K562 (cell line): ENCODE measurements at regions not wholly inside any gene's neighbourhood (a gene's known extent, or its start where the extent isn't known, plus 50 kb on each side); places are given as distances from the start of the nearest gene placed in this dataset.

Source experiments
- ARID4B ChIP-seq: sonication (generic); formaldehyde crosslinking; IDR thresholded peaks from 2 replicates; pipeline ENCODE4 v1.8.0; 2022; ENCODE audit warnings: mild to moderate bottlenecking, missing genetic modification reagents
- CREB3 ChIP-seq: fragments of 450-650 bp; conservative IDR thresholded peaks from 2 replicates; pipeline ENCODE4 v1.6.1; 2016; ENCODE audit warnings: missing genetic modification characterization, low read depth, mild to moderate bottlenecking, missing compliant biosample characterization, moderate library complexity
- ELK3 ChIP-seq: fragments of 450-650 bp; formaldehyde crosslinking; IDR thresholded peaks from 2 replicates; pipeline ENCODE4 v1.4.0; 2020; ENCODE audit warnings: mild to moderate bottlenecking
- JUND ChIP-seq, 2 experiments: IDR thresholded peaks; 2 replicates in 1 of 2; 3 replicates in 1 of 2; pipeline ENCODE4 v1.6.1; 2011; ENCODE audit warnings: borderline replicate concordance in 2 of 2, low read depth in 2 of 2, low read length in 2 of 2, improper control_type of control experiment in 1 of 2, missing biosample characterization in 1 of 2, missing genetic modification characterization in 1 of 2, missing genetic modification reagents in 1 of 2
- NELFE ChIP-seq: IDR thresholded peaks from 2 replicates; pipeline ENCODE4 v1.6.1; 2011; ENCODE audit warnings: mild to moderate bottlenecking; ENCODE audit not compliant: insufficient read depth, insufficient read length
- NR2F6 ChIP-seq: fragments of 450-650 bp; formaldehyde crosslinking; IDR thresholded peaks from 2 replicates; pipeline ENCODE4 v1.4.0; 2020; ENCODE audit warnings: mild to moderate bottlenecking
- SIN3A ChIP-seq, 2 experiments: fragments of 150-350 bp in 1 of 2; IDR thresholded peaks; 2 replicates each; pipeline ENCODE4 v1.6.1; 2011 to 2016; ENCODE audit warnings: borderline replicate concordance in 2 of 2, low read depth in 2 of 2, low read length in 2 of 2, mild to moderate bottlenecking in 2 of 2, moderate library complexity in 2 of 2; ENCODE audit not compliant: control insufficient read depth in 1 of 2
- ZNF133 ChIP-seq: fragments of 250-450 bp; sonication (Bioruptor Pico); IDR thresholded peaks from 2 replicates; pipeline ENCODE4 v1.4.0; 2020; ENCODE audit warnings: mild to moderate bottlenecking
- TF ChIP-seq, protein P1 (sequence below): fragments of 250-450 bp; sonication (Bioruptor Pico); IDR thresholded peaks from 2 replicates; pipeline ENCODE4 v1.8.0; 2022; ENCODE audit warnings: moderate library complexity, mild to moderate bottlenecking, inconsistent platforms
- TF ChIP-seq, protein P2 (sequence below), 2 experiments: fragments of 450-650 bp; IDR thresholded peaks; 2 replicates each; pipeline ENCODE4 v1.6.1; 2016
- TF ChIP-seq, protein P3 (sequence below): sonication (generic); formaldehyde crosslinking; IDR thresholded peaks from 2 replicates; pipeline ENCODE4 v1.4.0; 2020; ENCODE audit warnings: mild to moderate bottlenecking, missing genetic modification reagents
- TF ChIP-seq, protein P4 (sequence below): sonication (generic); formaldehyde crosslinking; IDR thresholded peaks from 2 replicates; pipeline ENCODE4 v1.9.0; 2022; ENCODE audit warnings: mild to moderate bottlenecking, missing genetic modification reagents

- TF ChIP-seq ARID4B (CRISPR knock-in tag), result no peak
- TF ChIP-seq JUND (IDR thresholded peaks at IDR 0.05; ENCODE audit: borderline replicate concordance, low read depth, low read length), result no peak
- no peak for TF ChIP-seq JUND (tag; IDR thresholded peaks at IDR 0.05; ENCODE audit: borderline replicate concordance, low read depth, low read length)
- TF ChIP-seq, protein P1, sequence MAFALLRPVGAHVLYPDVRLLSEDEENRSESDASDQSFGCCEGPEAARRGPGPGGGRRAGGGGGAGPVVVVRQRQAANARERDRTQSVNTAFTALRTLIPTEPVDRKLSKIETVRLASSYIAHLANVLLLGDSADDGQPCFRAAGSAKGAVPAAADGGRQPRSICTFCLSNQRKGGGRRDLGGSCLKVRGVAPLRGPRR (CRISPR knock-in tag), result no peak
- TF ChIP-seq NR2F6 (CRISPR knock-in tag), result no peak
- TF ChIP-seq ZNF133 (CRISPR knock-in tag), result no peak
- TF ChIP-seq SIN3A (IDR thresholded peaks at IDR 0.05; ENCODE audit: borderline replicate concordance in 2 of 2, control insufficient read depth in 1 of 2, low read depth in 2 of 2, low read length in 2 of 2), result no peak
- TF ChIP-seq, protein P2, sequence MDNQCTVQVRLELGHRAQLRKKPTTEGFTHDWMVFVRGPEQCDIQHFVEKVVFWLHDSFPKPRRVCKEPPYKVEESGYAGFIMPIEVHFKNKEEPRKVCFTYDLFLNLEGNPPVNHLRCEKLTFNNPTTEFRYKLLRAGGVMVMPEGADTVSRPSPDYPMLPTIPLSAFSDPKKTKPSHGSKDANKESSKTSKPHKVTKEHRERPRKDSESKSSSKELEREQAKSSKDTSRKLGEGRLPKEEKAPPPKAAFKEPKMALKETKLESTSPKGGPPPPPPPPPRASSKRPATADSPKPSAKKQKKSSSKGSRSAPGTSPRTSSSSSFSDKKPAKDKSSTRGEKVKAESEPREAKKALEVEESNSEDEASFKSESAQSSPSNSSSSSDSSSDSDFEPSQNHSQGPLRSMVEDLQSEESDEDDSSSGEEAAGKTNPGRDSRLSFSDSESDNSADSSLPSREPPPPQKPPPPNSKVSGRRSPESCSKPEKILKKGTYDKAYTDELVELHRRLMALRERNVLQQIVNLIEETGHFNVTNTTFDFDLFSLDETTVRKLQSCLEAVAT (IDR thresholded peaks at IDR 0.05), result no peak
- TF ChIP-seq ELK3 (CRISPR knock-in tag), result no peak
- TF ChIP-seq, protein P3, sequence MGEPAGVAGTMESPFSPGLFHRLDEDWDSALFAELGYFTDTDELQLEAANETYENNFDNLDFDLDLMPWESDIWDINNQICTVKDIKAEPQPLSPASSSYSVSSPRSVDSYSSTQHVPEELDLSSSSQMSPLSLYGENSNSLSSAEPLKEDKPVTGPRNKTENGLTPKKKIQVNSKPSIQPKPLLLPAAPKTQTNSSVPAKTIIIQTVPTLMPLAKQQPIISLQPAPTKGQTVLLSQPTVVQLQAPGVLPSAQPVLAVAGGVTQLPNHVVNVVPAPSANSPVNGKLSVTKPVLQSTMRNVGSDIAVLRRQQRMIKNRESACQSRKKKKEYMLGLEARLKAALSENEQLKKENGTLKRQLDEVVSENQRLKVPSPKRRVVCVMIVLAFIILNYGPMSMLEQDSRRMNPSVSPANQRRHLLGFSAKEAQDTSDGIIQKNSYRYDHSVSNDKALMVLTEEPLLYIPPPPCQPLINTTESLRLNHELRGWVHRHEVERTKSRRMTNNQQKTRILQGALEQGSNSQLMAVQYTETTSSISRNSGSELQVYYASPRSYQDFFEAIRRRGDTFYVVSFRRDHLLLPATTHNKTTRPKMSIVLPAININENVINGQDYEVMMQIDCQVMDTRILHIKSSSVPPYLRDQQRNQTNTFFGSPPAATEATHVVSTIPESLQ (CRISPR knock-in tag), result no peak
- TF ChIP-seq, protein P4, sequence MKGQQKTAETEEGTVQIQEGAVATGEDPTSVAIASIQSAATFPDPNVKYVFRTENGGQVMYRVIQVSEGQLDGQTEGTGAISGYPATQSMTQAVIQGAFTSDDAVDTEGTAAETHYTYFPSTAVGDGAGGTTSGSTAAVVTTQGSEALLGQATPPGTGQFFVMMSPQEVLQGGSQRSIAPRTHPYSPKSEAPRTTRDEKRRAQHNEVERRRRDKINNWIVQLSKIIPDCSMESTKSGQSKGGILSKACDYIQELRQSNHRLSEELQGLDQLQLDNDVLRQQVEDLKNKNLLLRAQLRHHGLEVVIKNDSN, result no peak
- no peak for TF ChIP-seq NELFE
- TF ChIP-seq CREB3 (tag), result no peak
Measured at GRCh38 chr2:234331566-234331965, 165.3 kb downstream of the ARL4C start (continued).
